ENCODE measurements at regions not wholly inside any gene's neighbourhood (a gene's known extent, or its start where the extent isn't known, plus 50 kb on each side); places are given as distances from the start of the nearest gene placed in this dataset.

DNA sequence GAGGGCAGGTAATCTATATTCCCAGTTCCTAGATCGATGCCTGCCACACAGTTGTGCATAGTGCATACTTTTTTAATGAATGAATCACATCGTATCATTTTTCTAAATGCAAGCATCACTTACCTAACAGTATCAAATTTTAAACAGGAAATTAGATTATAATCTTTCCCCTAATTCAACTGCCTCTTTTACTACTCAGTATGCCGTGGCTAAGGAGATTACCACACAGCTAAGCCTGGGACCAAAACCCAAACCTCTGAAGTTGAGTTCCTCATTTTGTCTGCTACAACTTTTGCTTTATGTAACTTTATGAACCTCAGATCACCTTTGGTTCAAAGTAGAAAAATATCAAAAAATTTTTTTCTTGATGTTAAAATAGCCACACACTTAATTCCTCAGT is 53.2 kb upstream of the FNDC3B start:
- no peaks in the 10 kb centered on the region for H3K27me3 ChIP-seq
- no peaks in the 10 kb centered on the region for H3K4me1 ChIP-seq
- in situ Hi-C loops (cut with MboI; ENCODE audit: low pct_ligation_motif_present in 1 of 4, low pct_unique_long_range_greater_than_20kb in 1 of 4, low sequenced_read_pairs in 3 of 4), result no loop called here
- intact Hi-C loops (cut with DNase I; ENCODE audit: low total_unique reads), result no loop called here
- no peaks in the 10 kb centered on the region for H3K36me3 ChIP-seq
- H3K9me3 ChIP-seq, result no peaks in the 10 kb centered on the region
- WGBS, 2 donors (ENCODE audit: low coverage in 1 of 2), result 65 to 68% methylated on average over 3 of the region's 3 CpGs
- DNase-seq, result no peak
- TF ChIP-seq POLR2A (IDR thresholded peaks at IDR 0.05), result no peak
- TF ChIP-seq EP300 (IDR thresholded peaks at IDR 0.05; ENCODE audit: low read depth), result no peak
- no peak for TF ChIP-seq CTCF (IDR thresholded peaks at IDR 0.05)
- TF ChIP-seq POLR2AphosphoS5 (IDR thresholded peaks at IDR 0.05), result no peak
- no peak overlapping the region for H3K27ac ChIP-seq
- no peak overlapping the region for H3K4me3 ChIP-seq

- DNase-seq, result no peak
- H3K36me3 ChIP-seq, result no peaks in the 10 kb centered on the region
- no peak overlapping the region for H3K4me3 ChIP-seq
- no peaks in the 10 kb centered on the region for H3K27me3 ChIP-seq
- intact Hi-C loops (cut with DNase I; ENCODE audit: low total_unique reads), result no loop called here
- no peaks in the 10 kb centered on the region for H3K4me1 ChIP-seq
- in situ Hi-C loops (cut with MboI; ENCODE audit: low pct_ligation_motif_present in 1 of 4, low pct_unique_long_range_greater_than_20kb in 1 of 4, low sequenced_read_pairs in 3 of 4), result no loop called here
- WGBS, 2 donors (ENCODE audit: low coverage in 1 of 2), result 75 to 81% methylated on average over 3 of the region's 3 CpGs
- H3K27ac ChIP-seq, result no peak overlapping the region
- TF ChIP-seq POLR2A (IDR thresholded peaks at IDR 0.05) (no peak), EP300 (IDR thresholded peaks at IDR 0.05; ENCODE audit: low read depth) (no peak), POLR2AphosphoS5 (IDR thresholded peaks at IDR 0.05) (no peak), CTCF (IDR thresholded peaks at IDR 0.05) (no peak)
- no peaks in the 10 kb centered on the region for H3K9me3 ChIP-seq
Measured at GRCh38 chr3:171986757-171987518, 52.4 kb upstream of the FNDC3B start.

Measured in transverse colon (tissue), 4 donors.